Activated effector memory CD4-positive, alpha-beta T cell treated with anti-CD3 and anti-CD28 coated beads, Interleukin-2, amount 50 U/mL, for 16 hours (primary cell): ENCODE measurements at regions not wholly inside any gene's neighbourhood (a gene's known extent, or its start where the extent isn't known, plus 50 kb on each side); places are given as distances from the start of the nearest gene placed in this dataset.

Experiments
- DNase-seq: peaks from one replicate; pipeline ENCODE4 v3.0.0-alpha.2; 2020

DNA sequence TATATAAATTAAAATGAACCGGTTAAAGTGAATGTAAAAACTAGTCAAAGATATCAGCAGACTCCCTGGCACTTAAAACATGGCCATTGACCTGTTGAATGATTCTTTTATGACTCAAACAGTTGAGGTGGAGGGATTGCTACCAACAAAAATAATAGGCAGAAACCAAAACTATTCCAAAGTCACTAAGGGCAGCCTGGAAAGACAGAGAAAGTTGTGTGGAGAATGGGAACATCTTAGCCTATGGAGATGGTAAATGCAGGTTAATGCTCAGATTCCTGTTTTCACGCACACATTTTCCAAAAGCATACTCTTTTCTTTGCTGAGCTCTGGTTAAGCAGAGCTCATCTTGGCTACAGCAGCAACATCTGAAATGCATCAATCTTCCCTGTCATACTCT is 553.5 kb downstream of the HACE1 start:
- no peak for DNase-seq

DNA sequence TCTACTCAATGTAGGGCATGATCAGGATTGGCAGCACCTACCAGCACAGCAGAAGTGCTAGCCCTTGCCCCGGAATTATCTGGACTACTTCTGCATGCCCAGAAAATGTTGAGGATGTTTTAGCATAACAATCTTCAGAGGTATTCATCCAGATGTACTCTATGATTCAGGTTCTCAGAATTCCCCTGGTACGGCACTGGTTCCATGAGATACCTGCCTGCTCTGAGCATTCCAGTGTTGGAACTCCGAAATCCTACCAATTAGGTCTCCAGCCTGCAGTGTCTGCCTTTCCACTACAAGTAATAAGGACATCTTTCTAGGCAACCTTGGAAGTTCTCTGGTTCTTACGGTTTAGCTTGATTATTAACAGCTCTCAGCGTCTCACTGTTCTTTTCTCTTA is 554.5 kb downstream of the HACE1 start:
- no peak for DNase-seq

DNA sequence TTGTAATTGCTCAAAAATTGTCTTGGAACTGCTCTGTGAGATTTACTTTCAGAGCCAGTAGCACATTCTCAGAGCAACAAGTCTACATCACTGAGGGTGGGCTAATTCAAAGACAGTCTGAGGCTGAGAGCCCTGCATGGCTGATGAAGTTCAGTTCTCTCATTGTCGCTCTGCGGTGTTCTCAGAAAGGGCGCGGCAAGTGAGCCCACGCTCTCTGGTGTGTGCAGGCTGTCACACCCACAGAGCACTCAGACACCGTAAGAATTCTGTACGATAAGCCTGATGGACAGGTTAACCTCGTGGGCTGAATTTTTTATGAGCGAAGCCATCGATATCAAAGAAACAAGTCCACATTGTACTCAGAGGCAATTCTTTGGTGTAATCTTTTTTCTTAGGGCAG is 557.8 kb downstream of the HACE1 start:
- no peak for DNase-seq

DNA sequence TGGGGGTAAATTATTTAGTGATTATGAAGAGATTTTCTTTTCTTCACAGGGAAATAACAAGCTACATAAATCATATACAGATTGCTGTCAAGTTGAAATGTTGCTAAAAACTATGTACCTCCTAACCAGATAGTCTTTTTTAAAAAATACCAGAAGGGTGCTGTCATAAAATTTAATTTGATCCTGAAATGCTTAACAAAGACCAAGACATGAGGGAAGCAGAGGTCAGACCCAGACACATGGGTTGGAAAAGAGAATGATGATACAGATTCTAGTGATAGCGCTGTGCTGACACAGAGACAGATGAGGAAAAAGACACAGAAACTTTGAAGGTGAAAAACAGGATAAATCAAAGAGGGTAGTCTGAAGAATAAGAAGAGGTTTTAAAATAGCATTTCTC is 573.1 kb downstream of the HACE1 start:
- no peak for DNase-seq

DNA sequence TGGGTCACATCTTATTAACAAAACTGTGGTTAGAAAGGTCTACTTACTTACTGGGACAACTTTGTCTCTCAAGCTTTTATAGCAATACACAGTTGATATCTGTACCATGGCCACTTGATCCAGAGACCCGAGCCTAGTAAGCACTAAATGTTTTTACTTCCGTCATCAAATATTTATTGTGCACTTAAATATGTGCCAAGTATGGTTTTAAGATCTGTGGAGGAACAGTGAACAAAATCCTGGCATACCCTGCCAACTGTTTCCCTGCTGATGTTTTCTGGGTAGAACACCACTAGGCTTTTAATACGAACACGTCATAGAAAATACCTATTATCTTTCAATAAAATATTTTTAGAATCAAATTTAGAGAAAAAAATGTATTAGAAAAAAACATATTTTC is 574.8 kb downstream of the HACE1 start:
- no peak for DNase-seq

DNA sequence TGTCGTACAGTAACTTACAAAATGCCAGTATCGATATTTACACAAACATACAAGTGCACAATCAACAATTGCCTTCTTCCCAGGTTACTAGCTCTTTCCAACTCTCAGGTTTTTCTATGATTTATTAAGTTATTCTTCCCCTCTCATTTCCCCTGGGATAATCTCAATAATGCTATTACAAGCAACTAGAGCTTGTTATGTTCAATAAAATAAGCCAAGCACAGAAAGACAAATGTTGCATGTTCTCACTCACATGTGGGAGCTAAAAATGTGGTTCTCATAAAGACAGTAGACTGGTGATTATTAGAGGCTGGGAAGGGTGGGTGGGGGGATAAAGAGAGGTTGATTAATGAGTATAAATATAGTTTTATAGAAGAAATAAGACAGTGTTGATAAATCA is 577.1 kb downstream of the HACE1 start:
- DNase-seq = no peak

DNA sequence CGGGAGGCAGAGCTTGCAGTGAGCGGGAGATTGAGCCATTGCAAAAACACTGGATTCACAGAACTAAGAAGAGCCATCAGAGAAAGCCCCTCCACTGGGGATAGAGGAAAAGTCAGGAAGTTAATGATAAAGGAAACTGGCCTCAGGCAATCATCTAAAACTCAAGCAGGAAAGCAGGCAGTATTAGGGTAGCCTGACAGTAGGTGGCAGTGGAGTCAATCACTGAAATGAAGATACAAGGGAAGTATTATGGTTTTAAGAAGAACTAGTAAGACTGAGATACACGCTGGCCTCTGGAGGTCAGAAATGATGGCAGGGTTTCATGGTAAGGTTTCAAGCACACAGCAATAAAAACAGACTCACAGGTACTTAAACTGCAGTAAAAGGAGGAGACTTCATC is 578.3 kb downstream of the HACE1 start:
- DNase-seq = no peak

DNA sequence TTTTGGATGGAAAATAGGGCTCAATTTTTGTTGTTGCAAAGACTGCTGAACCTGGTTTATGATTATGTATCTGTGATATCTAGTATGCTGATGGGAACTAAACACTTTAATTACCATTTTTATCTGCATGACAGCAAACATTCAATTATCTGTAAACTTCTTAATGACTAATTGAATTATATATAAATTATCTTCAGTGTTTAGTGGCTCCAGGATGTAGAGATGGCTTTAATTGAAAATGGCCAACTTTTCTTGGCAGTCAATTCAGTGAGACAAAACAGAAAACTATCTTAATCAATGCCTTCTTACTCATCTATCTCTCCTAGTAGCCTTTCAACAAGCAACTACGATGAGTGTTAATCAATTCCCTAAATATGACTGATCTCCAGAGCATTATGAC is 591.3 kb downstream of the HACE1 start:
- DNase-seq = no peak

DNA sequence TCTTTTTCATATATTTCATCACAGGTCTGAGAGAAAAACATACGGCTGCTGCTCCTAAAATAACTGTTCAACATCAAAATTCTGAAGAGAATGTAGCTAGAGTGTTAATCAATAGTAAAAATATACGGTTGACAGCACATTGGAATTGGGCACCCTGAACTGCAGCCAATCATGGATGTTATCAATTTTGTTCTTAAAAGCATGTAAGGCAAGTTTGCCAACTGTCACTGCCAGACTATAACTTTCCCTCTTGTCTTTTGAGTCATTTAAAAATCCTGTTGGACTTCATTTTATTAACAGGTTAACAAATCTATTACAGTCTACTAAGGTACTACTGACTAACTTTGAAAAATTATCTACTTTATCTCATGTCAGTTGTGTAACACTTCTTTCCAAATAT is 592.8 kb downstream of the HACE1 start:
- DNase-seq = no peak

DNA sequence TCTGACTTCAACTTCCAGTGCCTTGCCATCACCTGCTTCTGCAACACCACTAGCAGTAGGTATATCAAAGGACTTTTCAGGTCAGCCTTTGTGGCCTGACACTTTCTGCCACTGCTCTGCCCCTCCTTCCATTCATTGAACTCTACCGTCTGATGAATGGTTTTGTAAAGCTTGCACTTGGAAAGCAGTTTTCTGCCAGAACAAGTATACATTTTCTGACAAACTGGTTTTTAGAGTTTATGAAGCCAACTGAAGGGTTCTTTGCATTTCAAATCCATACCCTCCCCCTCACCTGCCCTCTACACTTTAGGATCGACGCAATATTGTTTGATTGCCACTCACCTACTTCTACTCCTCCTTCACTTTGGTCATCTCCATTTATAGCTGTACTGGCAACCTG is 603.1 kb downstream of the HACE1 start:
- DNase-seq = no peak

DNA sequence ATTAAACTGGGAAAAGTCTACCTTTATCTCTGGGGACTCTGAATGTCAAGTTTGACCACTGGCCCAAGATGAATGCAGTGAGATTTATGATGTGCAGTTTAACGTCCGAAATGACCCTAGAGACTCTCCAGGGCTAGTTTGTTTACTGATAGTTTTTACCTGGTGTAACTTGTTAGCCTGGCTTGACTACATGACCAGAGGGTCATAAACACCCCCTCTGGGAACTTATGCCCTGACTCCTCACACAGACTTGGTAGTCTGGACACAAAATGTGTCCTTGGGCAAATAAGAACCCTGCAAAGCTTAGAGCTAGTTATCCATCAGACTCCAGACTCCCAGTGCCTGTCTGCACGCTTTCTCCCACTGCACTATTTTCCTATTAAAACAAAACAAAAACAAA is 606.5 kb downstream of the HACE1 start:
- no peak for DNase-seq

DNA sequence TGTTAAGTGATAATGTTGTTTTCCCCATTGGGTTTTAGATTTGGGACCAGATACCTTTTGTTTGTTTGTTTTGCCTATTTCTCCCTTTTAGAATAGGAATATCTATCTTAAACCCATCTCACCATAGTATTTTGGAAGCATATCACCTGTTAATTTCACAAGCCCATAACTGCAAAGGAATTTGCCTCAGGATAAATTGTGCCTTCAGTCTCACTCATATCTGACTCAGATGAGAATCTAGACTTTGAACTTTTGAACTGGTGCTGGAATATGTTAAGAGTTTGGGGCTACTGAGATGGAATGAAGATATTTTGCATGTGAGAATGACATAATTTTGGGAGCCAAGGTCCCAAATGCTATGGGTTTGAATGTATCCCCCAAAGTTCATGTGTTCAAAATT is 607.4 kb downstream of the HACE1 start:
- no peak for DNase-seq

DNA sequence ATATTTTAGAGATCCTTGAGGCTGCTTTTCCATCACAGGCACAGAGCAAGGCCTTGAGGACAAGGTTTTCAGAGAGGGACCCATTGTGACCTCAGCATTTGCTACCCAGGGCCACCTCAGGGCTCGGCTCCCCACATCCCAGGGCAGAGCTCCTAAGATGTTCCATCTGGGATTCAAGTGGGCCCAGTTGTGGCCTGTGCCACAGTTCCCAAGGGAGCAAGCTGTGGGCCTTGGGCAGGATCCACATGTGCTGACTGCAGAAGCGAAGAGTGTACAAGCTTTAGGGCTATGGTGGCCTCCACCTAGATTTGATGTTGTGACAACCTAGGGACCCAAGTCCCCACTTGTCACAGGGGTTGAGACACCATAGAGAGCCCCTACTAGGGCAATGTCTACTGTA is 608.1 kb downstream of the HACE1 start:
- DNase-seq = no peak

DNA sequence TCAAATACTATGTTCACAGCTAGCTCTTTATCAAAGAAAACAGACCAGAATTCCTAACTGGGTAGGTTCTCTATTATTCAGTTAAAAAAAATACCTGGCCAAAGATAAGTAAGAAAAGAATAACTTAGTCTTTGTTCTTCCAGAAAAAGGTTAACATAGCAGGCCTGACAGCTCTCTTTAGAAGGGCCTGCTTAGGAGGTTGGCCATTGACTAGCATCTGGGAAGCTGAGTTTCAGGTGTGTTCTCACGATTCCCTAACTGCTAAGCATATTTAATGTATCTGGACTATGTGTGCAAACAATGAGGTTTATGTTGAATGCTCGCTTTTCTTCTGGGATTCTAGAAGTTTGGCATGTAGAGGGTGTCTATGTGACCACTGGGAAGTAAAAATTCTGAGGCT is 618.9 kb downstream of the HACE1 start:
- no peak for DNase-seq

DNA sequence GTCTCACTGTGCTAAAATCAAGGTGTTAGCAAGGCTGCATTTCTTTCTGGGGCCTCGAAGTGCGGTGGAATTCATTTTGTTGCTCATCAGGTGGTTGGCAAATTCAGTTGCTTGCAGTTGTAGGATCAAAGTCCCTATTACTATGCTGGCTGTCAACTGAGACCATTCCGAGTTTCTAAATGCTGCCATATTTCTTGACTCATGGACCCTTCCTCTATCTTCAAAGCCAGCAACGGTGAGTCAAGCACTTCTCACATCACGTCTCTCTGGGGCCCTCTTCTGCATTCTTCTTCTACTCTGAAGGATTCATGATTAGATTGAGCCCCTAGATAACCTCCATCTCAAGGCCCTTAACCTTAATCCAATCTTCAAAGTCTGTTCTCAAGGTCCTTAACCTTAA is 619.7 kb downstream of the HACE1 start:
- DNase-seq = no peak

DNA sequence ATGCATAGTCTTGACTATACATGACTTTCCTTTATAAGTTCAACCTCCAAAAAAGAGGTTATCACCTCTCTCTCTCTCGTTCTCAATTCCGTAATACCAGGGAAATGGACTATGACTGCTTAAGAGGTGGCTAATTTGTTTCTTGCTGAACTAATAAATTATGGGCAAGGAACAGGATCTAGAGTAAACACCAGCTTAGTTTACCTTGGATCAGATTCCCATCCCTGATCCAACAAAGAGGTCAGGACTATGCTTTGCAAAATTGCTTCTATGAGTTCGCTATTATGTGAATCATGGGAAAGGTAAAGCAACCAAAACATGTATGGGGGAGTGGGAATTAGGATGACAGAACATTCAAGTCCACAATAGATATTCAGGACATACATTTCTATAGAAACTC is 630.7 kb downstream of the HACE1 start:
- DNase-seq = no peak

DNA sequence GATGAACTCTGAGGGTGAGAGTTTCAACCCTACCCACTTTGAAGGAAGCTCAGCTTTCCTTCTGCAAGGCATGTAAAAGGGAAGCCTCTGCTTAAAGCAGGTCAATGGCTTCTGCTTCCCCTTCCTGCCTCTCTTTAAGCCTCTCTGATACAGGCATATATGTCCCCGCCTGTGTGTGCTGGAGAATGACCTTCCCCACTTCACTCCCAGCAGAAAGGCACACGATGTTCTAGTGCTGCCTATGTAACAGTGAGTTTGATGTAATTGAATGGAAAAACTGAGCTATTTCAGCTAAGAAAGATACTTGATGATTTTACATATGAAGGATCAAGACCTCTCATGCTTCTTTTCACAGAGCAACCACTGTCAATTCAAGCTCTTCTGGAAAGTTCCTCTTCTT is 632.2 kb downstream of the HACE1 start:
- DNase-seq = no peak

DNA sequence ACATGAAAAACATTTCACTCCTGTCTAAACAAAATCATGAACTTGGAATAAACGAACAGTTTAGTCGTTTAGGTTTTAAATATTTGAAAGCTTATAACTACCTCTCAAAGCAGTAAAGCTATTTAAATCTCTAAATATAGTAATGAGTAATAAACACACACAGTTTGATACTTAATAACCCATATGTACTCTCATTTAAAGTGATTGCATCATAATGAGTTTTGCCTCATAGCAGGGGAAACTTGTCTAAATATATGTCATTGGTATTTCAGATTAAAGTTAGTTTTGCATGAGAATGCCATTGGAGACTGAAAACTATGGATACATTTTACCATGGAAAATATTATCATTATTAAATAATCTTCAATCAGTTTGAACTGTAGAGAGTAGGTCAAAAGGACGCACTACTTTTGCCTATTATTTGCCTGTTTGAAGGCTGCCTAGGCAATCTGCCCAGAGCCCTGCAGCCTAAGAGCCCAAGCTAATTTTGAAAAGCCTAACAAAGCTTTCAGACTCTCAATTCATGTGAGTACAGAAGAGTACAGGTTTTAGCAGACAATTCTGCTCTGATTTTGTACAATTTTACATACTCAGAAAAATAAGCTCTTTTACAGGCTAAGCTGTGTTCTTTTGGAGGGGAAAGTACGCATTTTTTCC is 632.8 kb downstream of the HACE1 start:
- no peak for DNase-seq

DNA sequence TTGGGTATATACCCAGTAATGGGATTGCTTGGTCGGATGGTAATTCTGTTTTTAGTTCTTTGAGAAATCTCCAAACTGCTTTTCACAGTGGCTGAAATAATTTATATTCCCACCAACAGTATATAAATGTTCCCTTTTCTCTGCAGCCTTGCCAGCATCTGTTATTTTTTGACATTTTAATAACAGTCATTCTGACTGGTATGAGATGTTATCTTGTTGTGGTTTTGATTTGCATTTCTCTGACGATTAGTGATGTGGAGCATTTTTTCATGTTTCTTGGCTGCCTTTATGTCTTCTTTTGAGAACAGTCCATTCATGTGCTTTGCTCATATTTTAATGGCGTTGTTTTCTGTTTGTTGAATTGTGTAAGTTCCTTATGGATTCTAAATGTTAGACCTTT is 641.6 kb downstream of the HACE1 start:
- DNase-seq = no peak

DNA sequence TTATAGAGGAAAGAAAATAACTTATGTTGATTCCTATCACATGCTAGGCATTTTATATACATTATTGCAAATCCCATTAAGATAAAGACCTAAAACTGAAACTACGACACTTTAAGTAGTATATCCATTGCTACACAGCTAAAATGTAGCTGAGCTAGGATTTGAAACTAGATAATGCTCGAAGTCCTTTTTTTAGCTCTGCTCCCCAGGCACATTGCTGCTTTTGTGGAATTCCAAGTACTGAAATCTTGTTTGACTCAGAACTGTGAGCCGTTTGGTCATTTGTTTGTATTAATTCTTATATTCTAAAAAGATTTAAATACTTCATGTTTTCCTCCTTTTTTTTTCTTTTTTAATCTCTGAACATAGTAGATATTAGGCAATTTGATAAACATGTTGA is 644.8 kb downstream of the HACE1 start:
- no peak for DNase-seq

DNA sequence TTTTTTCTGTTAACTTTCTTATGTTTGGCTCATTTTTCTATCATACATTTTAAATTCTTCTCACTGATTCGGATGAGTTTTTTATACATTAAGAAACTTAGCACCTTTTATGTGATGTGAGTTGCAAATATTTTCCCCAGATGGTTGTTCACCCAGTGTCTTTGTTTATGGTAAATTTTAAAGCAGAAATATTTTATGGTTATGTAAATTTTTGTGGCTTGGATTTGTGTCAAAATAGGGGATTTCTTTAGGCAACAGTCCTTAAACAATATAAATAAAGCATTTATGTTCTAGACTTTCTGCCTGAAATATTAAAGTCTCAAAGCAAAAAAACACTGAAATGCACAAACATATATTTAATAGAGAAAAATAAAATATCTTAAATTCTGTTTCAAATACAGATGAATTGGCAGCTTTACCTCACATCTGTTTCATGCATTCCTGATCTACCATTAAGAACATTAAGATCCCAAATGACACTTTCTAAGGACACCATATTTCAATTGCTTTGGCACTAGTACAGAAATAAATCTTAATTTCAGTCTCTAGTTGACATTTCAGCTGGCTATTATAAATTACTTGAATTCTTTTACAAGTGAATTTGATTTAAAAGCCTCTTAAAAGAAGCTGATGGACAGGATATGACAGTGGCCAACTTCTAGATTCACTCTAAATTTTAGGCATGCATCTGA is 646.6 kb downstream of the HACE1 start:
- DNase-seq = no peak

DNA sequence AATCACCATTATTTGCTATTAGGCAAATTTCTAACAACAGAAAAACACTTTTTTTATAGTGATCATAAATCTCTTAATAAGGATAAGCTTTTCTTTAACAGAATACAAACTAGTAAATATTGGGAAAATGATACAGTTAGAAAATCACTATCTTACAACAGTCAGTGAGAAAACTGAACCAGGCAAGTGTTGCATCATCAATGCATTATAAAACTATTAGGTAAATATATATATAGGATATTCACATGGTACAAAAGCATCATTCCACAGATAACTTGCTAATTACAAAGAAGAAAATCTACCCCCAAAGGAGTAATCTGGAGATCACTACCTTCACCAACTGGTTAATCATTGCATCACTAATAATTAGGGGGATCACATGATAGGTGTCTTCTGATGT is 652.1 kb downstream of the HACE1 start:
- no peak for DNase-seq

DNA sequence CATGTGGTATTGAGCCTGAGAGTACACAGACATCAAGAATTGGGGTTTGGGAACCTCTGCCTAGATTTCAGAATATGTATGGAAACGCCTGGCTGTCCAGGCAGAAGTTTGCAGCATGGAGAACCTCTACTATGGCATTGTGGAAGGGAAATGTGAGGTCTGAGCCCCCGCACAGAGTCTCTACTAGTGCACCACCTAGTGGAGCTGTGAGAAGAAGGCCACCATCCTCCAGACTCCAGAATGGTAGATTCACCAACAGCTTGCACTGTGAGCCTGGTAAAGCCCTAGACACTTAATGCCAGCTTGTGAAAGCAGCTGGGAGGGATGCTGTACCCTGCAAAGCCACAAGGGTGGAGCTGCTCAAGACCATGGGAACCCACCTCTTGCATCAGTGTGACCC is 658.2 kb downstream of the HACE1 start:
- DNase-seq = no peak

DNA sequence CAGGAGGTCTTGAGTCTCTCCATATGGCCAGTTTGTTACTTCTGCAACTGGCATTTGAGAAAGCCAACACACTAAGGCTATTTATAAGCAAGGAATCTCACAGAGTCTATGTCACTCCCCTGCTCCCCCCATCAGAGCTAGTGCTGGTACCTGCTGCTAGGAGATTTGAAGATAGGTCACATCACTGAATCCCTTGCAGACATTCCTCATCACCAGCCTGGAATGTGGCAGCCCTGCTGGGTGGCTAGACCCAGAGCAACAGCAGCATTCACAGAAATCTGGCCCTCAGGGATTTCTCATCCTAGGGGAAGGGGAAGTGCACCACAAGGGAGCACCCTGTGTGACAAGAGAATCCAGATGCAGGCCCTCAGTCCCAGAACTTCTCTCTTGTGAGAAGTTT is 672.1 kb downstream of the HACE1 start:
- DNase-seq = no peak

DNA sequence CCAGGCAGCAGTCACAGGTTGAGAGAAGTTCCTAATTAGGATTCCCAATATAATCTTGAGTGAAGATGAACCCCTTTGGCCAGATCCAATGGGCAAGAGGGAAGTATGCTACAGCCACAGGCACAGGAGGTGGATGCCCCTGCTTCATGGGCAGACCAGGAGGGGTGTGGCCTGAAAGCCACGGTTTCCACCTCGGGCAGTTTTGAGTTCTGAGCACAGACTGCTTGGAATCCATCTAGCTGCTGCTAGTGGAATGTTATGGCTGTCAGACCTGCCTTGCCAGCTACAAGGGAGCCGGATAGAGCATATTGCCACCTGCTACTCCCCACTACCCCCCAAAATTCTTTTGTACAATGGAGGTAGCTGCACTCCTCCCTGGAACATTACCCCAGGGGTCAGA is 672.9 kb downstream of the HACE1 start:
- DNase-seq = no peak
